ENCODE measurements at regions not wholly inside any gene's neighbourhood (a gene's known extent, or its start where the extent isn't known, plus 50 kb on each side); places are given as distances from the start of the nearest gene placed in this dataset.

- Histone ChIP-seq H4K91ac (replicated peaks; ENCODE audit: insufficient read length, low read length) (no peak overlapping the region), H3K4me2 (ENCODE audit: insufficient read depth in 1 of 2, low read depth in 2 of 2, low read length in 2 of 2) (no peak overlapping the region), H3K9ac (replicated peaks in 1 of 4; ENCODE audit: extremely low read depth in 1 of 4, low read depth in 3 of 4, low read length in 3 of 4) (no peak overlapping the region), H3K23me2 (ENCODE audit: low read depth, low read length) (no peaks in the 10 kb centered on the region), H2BK15ac (ENCODE audit: low read length) (no peak overlapping the region), H2BK120ac (replicated peaks; ENCODE audit: low read depth, low read length) (no peak overlapping the region), H3K36me3 (ENCODE audit: control insufficient read depth in 2 of 4, insufficient read depth in 4 of 4, low read length in 3 of 4) (no peaks in the 10 kb centered on the region; a peak in 1 of 8 replicates), H3K4me1 (replicated peaks in 1 of 4; ENCODE audit: control insufficient read depth in 3 of 4, insufficient read depth in 4 of 4, low read length in 3 of 4) (no peaks in the 10 kb centered on the region), H3K14ac (ENCODE audit: insufficient read length) (no peak overlapping the region), H3K9me3 (ENCODE audit: insufficient read depth in 2 of 2, low read depth in 1 of 2, low read length in 1 of 2) (no peaks in the 10 kb centered on the region), H4K5ac (ENCODE audit: insufficient read length, low read depth, low read length) (no peak overlapping the region), H3K27me3 (replicated peaks in 1 of 4; ENCODE audit: control insufficient read depth in 3 of 4, extremely low read depth in 1 of 4, insufficient read depth in 3 of 4, low read length in 3 of 4) (no peaks in the 10 kb centered on the region), H2BK5ac (ENCODE audit: low read depth, low read length) (no peak overlapping the region), H3K23ac (ENCODE audit: insufficient read length) (no peak overlapping the region), H3K18ac (ENCODE audit: extremely low read depth, low read length) (no peak overlapping the region), H3K56ac (replicated peaks; ENCODE audit: insufficient read length, low read depth, low read length) (no peak overlapping the region), H2AFZ (ENCODE audit: low read length) (no peak overlapping the region), H4K8ac (ENCODE audit: extremely low read depth, insufficient read depth, low read length) (no peak overlapping the region), H2BK20ac (ENCODE audit: low read length) (no peak overlapping the region), H2BK12ac (ENCODE audit: low read depth, low read length) (no peak overlapping the region), H3K27ac (ENCODE audit: low read depth, low read length) (no peak overlapping the region), H2AK5ac (ENCODE audit: low read depth, low read length) (no peak overlapping the region), H4K20me1 (replicated peaks in 1 of 2; ENCODE audit: control insufficient read depth in 1 of 2, insufficient read depth in 2 of 2, low read length in 2 of 2) (no peaks in the 10 kb centered on the region), H3K79me2 (ENCODE audit: control insufficient read depth in 1 of 2, insufficient read depth in 2 of 2, low read length in 2 of 2) (no peaks in the 10 kb centered on the region), H3K4me3 (ENCODE audit: extremely low read depth in 1 of 4, insufficient read depth in 2 of 4, low read depth in 3 of 4, low read length in 4 of 4) (no peak overlapping the region), H3K4ac (replicated peaks; ENCODE audit: insufficient read length, low read depth, low read length) (no peak overlapping the region), H3K79me1 (ENCODE audit: low read depth, low read length) (no peaks in the 10 kb centered on the region)
- POLR2A ChIA-PET (ENCODE audit: partially characterized antibody), result no interaction called here
- no peak for TF ChIP-seq POLR2AphosphoS5 (IDR thresholded peaks at IDR 0.05; ENCODE audit: low read depth, low read length)
- no peak for TF ChIP-seq CEBPB (IDR thresholded peaks at IDR 0.05; ENCODE audit: low read depth, low read length)
- TF ChIP-seq TAF7 (optimal IDR thresholded peaks at IDR 0.05; ENCODE audit: borderline replicate concordance, low read depth, low read length), result no peak
- no peak for TF ChIP-seq JUND (IDR thresholded peaks at IDR 0.05; ENCODE audit: low read length)
- no peak for TF ChIP-seq TCF12 (IDR thresholded peaks at IDR 0.05; ENCODE audit: low read depth, low read length)
- no peak for TF ChIP-seq NRF1 (IDR thresholded peaks at IDR 0.05; ENCODE audit: low read depth, low read length)
- TF ChIP-seq BRCA1 (IDR thresholded peaks at IDR 0.05; ENCODE audit: low read depth, low read length), result no peak
- TF ChIP-seq RFX5 (IDR thresholded peaks at IDR 0.05; ENCODE audit: borderline replicate concordance, low read depth, low read length), result no peak
- TF ChIP-seq RBBP5 (IDR thresholded peaks at IDR 0.05; ENCODE audit: borderline replicate concordance, low read depth, low read length), result no peak
- TF ChIP-seq SIX5 (IDR thresholded peaks at IDR 0.05; ENCODE audit: low read depth, low read length), result no peak
- no peak for TF ChIP-seq CHD1 (IDR thresholded peaks at IDR 0.05; ENCODE audit: low read depth, low read length)
- TF ChIP-seq EZH2 (IDR thresholded peaks at IDR 0.05; ENCODE audit: low read depth, low read length, severe bottlenecking), result no peak
- no peak for TF ChIP-seq CREB1 (IDR thresholded peaks at IDR 0.05)
- TF ChIP-seq SP4 (IDR thresholded peaks at IDR 0.05; ENCODE audit: low read length), result no peak
- TF ChIP-seq BCL11A (IDR thresholded peaks at IDR 0.05; ENCODE audit: low read depth in 2 of 2, low read length in 2 of 2), result no peak
- WGBS, 2 experiments (ENCODE audit: extremely low coverage in 1 of 2, insufficient coverage in 1 of 2, insufficient read length in 1 of 2, insufficient replicate concordance in 2 of 2, low coverage in 1 of 2, low lambda C conversion rate in 2 of 2, missing lambda C conversion rate in 1 of 2), result 87% methylated on average over 4 of the region's 4 CpGs; no CpG with 5 or more reads in 1 of the 2 experiments
- FAIRE-seq, result no peak
- no peak for DNase-seq (ENCODE audit: low read depth in 1 of 2, low spot score in 2 of 2)
- CTCF ChIA-PET (ENCODE audit: partially characterized antibody), result no interaction called here
These were observed 364.3 kb upstream of the MEX3C start for GRCh38 chr18:51561821-51562220.
